ENCODE measurements at regions not wholly inside any gene's neighbourhood (a gene's known extent, or its start where the extent isn't known, plus 50 kb on each side); places are given as distances from the start of the nearest gene placed in this dataset.

- DNase-seq, result no peak
These were observed 59.8 kb downstream of the SOX11 start for GRCh38 chr2:5751873-5752482.

- no peak for DNase-seq
These were observed 64.1 kb downstream of the SOX11 start for GRCh38 chr2:5756272-5756671.

- DNase-seq, result no peak
These were observed 66.2 kb downstream of the SOX11 start for GRCh38 chr2:5758346-5758745.

- DNase-seq, result no peak
These were observed 67.8 kb downstream of the SOX11 start for GRCh38 chr2:5759949-5760348.

GRCh38 chr2:5763531-5763930 is 71.3 kb downstream of the SOX11 start:
- DNase-seq, result no peak

- DNase-seq, result no peak
These were observed 71.9 kb downstream of the SOX11 start for GRCh38 chr2:5764041-5764440.

- no peak for DNase-seq
These were observed 73.9 kb downstream of the SOX11 start for GRCh38 chr2:5766056-5766455.

GRCh38 chr2:5766561-5766960 is 74.4 kb downstream of the SOX11 start:
- no peak for DNase-seq

- no peak for DNase-seq
These were observed 84.9 kb downstream of the SOX11 start for GRCh38 chr2:5777131-5777535.

GRCh38 chr2:5781679-5782078 is 89.5 kb downstream of the SOX11 start:
- no peak for DNase-seq

- no peak for DNase-seq
These were observed 89.9 kb downstream of the SOX11 start for GRCh38 chr2:5782103-5782502.

GRCh38 chr2:5788447-5788846 is 96.3 kb downstream of the SOX11 start:
- DNase-seq, result no peak

GRCh38 chr2:5791371-5791770 is 99.2 kb downstream of the SOX11 start:
- no peak for DNase-seq

- no peak for DNase-seq
These were observed 101.8 kb downstream of the SOX11 start for GRCh38 chr2:5794012-5794411.

- DNase-seq, result no peak
These were observed 105.9 kb downstream of the SOX11 start for GRCh38 chr2:5798084-5798483.

GRCh38 chr2:5799348-5799747 is 107.2 kb downstream of the SOX11 start:
- DNase-seq, result no peak

GRCh38 chr2:5803547-5803946 is 111.4 kb downstream of the SOX11 start:
- DNase-seq, result no peak

- no peak for DNase-seq
These were observed 126.9 kb downstream of the SOX11 start for GRCh38 chr2:5818961-5819600.

- DNase-seq, result no peak
These were observed 131.9 kb downstream of the SOX11 start for GRCh38 chr2:5824126-5824525.

- no peak for DNase-seq
These were observed 133.5 kb downstream of the SOX11 start for GRCh38 chr2:5825686-5826085.

GRCh38 chr2:5826979-5827655 is 134.9 kb downstream of the SOX11 start:
- DNase-seq, result no peak

- DNase-seq, result no peak
These were observed 142.3 kb downstream of the SOX11 start for GRCh38 chr2:5834501-5834900.

- no peak for DNase-seq
These were observed 147.4 kb downstream of the SOX11 start for GRCh38 chr2:5839550-5839949.

GRCh38 chr2:5841126-5841525 is 148.9 kb downstream of the SOX11 start:
- DNase-seq, result no peak

GRCh38 chr2:5842326-5842725 is 150.1 kb downstream of the SOX11 start:
- no peak for DNase-seq
